SH-SY5Y (cell line): ENCODE measurements at regions not wholly inside any gene's neighbourhood (a gene's known extent, or its start where the extent isn't known, plus 50 kb on each side); places are given as distances from the start of the nearest gene placed in this dataset.

Experiments used
- GATA2 ChIP-seq: IDR thresholded peaks from 2 replicates; pipeline ENCODE4 v1.6.1; 2011; ENCODE audit warnings: mild to moderate bottlenecking, low read depth, low read length
- GATA3 ChIP-seq: IDR thresholded peaks from 2 replicates; pipeline ENCODE4 v1.6.1; 2011; ENCODE audit warnings: low read depth, mild to moderate bottlenecking, low read length, moderate library complexity

GRCh38 chr5:168155585-168155984, 135.9 kb upstream of the WWC1 start:
- no peak for TF ChIP-seq GATA2
- TF ChIP-seq GATA3 = no peak
